ACHN (cell line): ENCODE measurements at regions not wholly inside any gene's neighbourhood (a gene's known extent, or its start where the extent isn't known, plus 50 kb on each side); places are given as distances from the start of the nearest gene placed in this dataset.
"Not testable (repeated sequence)": the region's sequence is repeated elsewhere in the genome, so short reads cannot be mapped to it uniquely, and the experiment has no call there.

Experiments
- DNase-seq: peaks from one replicate; pipeline ENCODE4 v3.0.0-alpha.2; 2015
- in situ Hi-C: cut with HindIII; loops from 2 replicates; pipeline ENCODE4 v1.10.0; 2017; ENCODE audit warnings: low sequenced_read_pairs, low pct_ligation_motif_present, low pct_unique_long_range_greater_than_20kb

DNA sequence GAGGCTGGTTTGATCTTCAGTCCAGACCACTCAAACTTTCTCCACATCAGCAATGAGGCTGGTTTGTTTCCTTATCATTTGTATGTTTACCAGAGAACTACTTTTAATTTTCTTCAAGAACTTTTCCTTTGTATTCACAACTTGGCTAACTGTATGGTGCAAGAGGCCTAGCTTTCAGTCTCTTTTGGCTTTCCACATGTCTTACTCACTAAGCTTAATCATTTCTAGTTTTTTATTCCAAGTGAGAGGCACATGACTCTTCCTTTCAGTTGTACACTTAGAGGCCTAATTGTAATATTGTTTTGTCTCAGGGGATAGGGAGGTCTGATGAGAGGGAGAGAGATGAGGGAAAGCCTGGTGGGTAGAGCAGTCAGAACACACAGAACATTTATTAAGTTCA is 554.0 kb upstream of the ARRDC3 start:
- DNase-seq = no peak
- in situ Hi-C loops = no loop called here

DNA sequence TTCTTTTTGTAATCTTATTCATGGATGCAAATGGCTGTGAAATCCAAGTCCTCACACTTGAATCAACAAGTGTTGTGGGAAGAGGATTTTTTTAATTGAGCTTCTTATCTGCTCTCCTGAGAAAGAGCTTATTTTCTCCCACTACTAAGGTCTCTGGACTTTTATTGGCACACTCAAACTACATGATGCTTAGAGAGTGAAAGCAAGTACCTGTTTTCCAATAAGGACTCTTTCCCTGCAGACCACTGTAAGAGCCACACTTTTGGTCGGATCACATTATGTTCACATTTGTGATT is 546.4 kb upstream of the ARRDC3 start:
- DNase-seq = no peak
- in situ Hi-C loops = no loop called here

DNA sequence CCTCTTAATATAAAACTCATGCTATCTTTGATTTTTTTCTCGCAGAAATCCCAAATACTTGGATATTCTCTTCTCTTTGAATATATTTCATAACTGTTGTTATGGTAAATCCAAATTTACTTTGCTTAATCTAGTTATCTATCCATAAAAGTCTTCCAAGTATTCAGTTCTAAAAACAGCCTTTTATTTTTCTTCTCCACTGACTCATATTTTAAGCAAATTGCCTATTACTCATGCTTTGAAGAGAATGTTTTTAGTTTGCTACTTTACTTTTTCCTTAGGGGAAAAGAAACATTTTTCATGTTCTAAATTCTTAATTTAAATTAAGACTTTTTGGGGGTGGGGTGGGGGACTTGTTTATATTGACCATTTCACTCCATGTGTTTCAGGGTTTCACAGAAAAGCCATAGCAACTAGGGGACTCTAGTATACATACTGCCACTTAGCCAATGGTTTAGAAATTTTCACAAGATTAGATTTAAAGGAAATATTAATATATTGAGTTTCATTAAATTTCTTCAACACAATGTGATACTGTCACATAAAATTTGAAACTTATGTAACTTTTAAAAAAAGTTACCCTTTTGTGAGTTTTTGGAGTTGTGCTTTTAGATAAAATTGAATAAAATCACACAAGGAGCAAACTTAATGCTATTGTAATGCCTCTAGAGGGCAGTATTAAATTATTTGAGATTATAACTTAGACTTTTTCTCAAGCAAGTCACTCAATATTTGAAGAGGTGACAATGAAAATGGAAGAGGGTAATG is 545.8 kb upstream of the ARRDC3 start:
- peak; percentile 49 for DNase-seq
- in situ Hi-C loops = no loop called here

DNA sequence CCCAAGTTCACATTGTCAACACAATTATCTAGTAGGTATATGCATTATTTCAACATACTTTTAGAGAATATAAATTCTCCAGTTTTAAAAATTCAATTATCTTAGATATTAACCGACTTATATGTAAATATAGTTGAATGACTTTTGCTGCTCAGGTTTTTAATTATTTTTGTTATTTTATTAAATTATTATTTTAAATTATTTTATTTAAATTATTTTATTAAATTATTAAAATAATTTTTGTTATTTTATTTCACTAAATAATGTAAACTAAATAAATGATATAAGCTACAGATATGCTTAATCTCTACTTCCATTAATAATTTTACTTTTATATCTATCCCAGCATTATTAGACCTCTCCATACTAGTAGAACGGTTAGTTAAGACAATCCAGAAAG is 544.3 kb upstream of the ARRDC3 start:
- in situ Hi-C loops = no loop called here
- no peak for DNase-seq

DNA sequence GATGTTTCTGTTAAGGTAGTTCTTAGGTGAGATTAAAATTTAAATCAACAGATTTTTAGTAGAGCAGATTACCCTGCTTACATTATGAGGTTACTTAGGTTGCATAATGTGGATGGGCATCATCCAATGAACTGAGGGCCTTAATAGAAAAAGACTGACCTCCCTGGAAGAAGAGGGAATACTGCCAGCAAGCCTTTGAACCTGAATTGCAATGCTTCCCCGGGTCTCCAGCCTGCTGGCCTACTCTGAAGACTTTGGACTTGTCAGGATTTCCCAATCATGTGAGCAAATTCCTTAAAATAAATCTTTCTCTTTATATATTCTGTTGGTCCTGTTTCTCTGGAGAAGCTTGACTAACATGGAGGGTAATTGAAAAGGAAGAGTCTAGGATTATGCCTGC is 542.1 kb upstream of the ARRDC3 start:
- in situ Hi-C loops = no loop called here
- no peak for DNase-seq

DNA sequence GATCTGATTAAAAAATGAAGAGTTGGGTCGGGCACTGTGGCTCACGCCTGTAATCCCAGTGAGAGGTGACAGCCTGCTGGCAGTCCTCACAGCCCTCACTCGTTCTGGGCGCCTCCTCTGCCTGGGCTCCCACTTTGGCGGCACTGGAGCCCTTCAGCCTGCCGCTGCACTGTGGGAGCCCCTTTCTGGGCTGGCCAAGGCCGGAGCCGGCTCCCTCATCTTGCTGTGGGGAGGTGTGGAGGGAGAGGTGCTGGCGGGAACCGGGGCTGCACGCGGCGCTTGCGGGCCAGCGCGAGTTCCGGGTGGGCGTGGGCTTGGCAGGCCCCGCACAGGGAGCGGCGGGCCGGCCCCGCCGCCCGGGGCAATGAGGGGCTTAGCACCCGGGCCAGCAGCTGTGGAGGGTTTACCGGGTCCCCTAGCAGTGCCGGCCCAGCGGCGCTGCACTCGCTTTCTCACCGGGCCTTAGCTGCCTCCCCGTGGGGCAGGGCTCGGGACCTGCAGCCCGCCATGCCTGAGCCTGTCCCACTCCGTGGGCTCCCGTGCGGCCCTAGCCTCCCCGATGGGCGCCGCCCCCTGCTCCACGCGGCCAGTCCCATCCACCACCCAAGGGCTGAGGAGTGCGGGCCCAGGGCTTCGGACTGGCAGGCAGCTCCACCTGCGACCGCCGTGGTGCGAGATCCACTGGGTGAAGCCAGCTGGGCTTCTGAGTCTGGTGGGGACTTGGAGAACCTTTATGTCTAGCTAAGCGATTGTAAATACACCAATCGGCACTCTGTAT is 534.1 kb upstream of the ARRDC3 start:
- DNase-seq, in situ Hi-C loops: not testable (repeated sequence)

DNA sequence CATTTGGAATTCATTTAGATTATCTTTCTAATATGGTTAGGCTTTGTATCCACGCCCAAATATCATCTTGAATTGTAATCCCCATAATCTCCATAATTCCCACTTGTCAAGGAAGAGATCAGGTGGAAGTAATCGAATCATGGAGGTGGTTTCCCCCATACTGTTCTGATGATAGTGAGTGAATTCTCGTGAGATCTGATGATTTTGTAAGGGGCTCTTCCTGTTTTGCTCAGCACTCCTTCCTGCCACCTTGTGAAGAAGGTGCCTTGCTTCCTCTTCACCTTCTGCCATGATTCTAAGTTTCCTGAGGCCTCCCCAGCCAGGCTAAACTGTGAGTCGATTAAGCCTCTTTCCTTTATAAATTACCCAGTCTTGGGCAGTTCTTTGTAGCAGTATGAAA is 527.5 kb upstream of the ARRDC3 start:
- DNase-seq = no peak
- in situ Hi-C loops = no loop called here

DNA sequence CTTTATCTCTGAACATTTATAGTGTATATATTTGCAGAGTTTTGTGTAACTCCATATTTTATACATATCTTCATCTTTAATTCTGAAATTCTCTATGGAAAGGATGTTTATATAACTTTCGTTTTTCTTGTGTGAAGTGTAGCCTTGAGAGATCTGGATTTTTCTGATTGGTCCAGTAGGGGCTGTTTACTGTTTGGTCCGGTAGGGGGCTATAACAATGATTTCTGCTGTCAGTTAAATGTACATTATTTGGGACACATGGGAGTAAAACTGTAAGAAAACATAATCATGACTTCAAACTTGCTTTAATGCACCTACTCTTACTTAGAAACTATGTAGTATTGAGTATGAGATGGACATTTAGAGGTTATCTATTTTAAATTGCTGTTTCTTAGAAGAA is 527.1 kb upstream of the ARRDC3 start:
- DNase-seq = no peak
- in situ Hi-C loops = no loop called here

DNA sequence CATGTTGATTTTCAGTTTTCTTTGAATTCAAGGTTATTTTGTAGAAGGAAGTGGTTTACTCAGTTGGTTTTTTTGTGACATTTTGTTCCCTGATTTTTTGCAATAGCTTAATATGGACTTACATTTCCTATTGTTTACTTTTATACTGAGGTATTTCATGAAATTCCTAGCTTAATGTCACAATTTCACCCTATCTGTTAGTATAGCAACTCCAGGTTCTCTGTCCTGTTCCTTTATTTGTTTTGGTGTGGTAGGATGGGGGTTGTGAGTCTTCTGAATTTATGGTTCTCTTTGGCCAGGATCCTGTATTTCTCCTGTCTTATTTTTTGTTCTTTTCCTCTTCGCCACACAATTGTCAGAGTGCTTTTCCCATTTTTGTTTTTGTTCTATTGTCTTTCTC is 523.4 kb upstream of the ARRDC3 start:
- in situ Hi-C loops = no loop called here
- no peak for DNase-seq

DNA sequence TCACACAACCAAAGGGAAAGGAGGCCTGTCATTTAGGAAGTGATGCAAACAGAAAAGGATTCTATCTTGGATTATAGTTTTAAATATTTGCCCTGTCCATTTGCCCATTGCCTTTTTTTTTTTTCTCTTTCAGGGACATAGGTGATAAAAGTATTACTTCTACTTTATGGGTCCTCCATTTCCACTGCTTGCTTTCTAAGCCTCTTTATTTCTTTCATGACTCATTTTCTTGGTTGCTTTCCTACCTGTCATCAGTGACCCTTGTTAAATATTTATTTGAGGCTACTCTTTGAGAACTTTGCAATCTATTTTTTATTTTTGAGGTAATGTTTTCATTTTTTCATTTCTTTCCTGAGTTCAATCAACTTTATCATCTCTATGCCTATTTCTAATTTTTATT is 522.9 kb upstream of the ARRDC3 start:
- no peak for DNase-seq
- in situ Hi-C loops = no loop called here

DNA sequence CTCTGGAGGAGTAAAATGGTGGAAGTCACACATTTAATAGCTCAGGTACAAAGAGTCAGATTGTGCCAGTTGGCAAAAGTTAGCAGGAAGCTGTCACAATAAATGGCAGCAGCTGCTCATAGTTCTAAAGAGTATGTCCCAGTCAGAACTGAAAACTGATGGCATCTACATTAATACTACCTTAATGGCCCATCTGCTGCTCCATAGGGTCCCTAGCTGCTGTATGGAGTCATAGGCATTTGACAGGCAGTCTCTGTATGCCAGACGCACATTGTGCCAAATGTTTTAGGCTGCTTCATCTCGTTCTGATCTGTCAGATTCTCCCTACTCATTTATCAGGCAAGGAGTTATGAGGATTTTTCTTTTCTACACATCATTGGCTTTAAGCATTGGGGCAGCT is 515.8 kb upstream of the ARRDC3 start:
- no peak for DNase-seq
- in situ Hi-C loops = no loop called here

DNA sequence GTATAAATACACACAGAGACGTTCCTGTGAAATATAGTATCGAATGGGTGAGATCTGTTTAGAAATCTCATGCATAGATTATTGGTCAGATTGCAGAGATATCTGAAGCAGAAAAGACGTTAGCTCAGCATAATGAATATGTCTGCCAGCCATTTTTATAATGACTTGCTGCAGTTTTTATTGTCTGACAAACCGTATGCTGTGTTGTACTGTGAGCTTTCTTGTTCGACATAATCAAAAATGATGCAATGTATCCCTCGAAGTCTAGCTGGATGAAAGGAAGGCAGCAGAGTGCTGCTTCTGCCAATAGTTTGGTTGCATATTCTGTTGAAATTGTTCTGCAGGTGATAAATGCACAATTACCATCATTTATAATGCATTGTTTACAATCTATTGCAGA is 514.9 kb upstream of the ARRDC3 start:
- in situ Hi-C loops = no loop called here
- DNase-seq = no peak

DNA sequence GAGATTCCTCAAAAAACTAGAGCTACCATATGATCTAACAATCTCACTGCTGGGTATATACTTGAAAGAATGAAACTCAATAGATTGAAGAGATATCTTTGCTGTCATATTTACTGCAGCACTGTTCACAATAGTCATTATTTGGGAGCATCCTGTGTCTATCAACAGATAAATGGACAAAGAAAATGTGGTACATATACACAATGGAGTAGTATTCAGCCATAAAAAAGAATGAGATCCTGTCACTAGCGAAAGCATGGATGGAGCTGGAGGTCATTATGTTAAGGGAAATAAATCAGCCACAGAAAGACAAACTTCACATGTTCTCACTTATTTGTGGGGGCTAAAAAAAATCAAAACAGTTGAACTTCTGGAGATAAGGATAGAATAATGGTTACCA is 505.7 kb upstream of the ARRDC3 start:
- no peak for DNase-seq
- in situ Hi-C loops = no loop called here

DNA sequence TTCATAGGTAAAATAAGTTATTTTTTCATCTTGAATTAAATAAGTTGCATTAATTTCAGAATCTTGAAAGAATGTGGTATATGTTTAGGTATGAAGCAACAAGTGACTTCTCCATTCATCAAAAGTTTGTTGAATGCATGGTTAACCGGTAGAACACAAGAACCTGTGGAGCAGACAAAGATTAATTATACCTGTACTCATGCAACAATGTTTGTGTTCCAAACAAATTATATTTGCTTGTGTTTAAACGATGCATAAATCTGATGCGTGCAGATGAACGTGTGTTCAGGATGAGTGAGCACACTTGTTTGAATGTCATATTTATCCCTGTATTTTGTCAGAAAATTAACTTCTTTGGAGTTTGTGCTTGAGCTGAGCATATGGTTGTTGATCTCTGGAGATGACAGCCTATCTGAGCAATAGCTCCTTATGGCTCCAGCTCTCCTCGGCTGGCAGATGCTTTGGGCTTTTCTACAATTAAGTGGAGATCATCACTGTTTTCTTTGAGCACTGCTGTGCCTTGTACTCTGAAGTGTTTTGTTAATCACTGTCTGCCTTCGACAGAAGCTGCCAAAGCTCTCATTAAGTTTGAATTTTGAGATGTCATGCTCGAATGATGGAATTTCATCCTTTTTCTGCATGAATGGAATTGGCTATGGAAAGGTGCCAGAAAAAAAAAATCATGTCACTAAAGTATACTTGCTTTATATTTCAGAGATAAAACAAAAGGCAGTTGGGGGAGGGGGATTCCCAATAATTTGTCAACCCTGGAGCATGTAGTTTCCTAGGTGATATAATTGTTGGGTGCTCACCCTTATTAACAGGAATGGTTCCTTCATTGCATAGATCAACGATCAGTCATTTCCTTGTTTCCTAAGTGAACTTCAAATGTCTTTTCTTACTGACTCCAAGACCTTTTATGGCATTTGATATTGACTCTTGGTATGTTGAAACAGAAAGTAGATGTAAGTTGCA is 502.5 kb upstream of the ARRDC3 start:
- DNase-seq = no peak
- in situ Hi-C loops = no loop called here

DNA sequence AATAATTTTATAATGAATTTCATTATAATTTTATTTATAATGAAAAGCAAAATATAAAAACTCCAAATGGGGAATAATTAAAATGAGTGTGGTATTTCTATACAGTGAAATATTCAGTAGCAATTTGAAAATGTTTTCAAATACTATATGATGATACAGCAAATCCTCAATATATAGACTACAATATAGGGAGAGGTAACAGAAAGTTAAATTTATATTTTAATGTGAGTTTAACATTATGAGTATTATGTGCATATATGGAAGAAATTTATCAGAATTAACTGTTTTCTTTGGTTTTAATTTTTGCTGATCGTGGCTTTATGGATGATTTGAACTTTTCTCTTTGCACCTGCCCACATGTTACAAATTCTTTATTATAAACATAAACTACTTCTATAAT is 500.9 kb upstream of the ARRDC3 start:
- in situ Hi-C loops = no loop called here
- no peak for DNase-seq

DNA sequence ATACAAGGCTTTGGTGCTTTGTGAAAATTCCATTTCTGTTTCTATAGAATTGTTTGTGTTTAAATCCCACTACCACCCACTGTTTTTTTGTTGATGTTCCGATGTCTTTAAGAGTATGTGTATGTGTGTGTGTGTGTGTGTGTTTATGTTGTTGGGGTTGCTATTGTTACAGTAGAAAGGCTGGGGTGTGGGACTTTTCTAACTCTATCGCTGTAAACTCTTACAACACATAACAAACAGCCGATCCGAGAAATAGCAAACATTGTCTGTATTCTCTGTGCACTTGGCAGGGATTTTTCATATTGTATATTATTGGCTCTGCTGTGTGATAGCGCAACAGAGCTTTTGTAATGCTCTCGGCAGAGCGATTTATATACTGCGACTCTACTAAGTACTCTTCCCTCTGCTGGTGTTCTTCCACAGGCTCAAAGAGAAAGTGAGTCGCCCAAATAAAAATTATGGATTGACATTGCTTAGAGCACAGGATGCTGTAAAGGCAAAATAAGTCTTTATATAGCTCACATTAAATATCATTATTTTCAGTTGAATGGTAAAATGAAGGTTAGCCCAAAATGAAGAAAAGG is 492.2 kb upstream of the ARRDC3 start:
- no peak for DNase-seq
- in situ Hi-C loops = no loop called here

DNA sequence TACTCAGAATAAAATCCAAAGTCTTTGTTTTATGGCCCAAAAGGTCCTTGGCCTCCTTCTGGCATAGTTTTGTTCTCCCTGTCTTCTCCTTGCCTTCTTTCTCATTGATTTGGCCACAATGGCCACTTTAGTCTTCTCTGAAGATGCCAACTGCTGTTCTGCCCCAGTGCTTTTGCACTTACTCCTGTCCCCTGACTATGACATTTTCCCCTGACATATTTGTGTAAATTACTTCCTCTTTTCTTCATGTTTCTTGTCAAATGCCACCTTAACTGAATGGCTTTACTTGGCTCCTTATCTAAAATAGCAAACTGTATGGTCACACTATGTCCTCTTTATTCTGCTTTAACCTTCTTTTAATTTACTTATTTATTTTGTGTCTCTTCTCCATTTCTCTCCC is 484.7 kb upstream of the ARRDC3 start:
- in situ Hi-C loops = no loop called here
- no peak for DNase-seq

DNA sequence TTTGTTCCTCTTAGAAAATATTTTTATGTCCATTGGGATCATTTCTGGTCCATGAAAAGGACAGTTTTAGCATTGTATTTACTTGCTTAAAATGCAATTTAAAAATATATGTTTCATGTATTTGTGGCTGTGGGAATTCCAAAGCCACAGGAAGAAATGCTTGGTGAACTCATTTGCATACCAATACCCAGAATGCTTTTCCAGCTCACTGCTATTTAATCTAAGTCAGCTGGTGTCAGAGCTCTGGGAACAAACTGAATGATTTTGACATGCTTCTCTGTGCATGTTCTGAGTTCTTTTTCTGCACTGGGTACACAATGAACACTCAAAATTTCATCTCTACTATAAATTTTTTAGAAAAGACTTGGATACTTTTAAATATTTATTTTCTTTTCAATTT is 482.8 kb upstream of the ARRDC3 start:
- in situ Hi-C loops = no loop called here
- DNase-seq = no peak

DNA sequence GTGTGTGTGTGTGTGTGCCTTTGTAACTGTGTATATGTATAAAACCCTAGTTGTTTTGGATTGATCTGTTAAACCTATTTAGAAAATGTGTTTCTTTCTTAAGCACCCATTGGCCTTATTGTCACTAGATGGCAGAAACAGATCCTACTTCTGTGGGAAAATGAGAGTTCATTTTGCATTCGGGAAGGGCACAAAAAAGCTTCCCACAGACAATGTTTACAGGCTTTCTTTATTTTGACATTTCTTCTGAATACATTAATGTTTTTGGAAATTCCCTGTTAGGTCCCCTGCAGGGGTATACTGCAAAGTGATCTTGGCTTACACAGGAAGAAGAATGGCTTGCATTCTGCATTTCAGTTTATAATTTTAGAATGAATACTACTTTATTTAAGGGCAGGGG is 481.8 kb upstream of the ARRDC3 start:
- DNase-seq = no peak
- in situ Hi-C loops = no loop called here
